Mesendoderm (in vitro differentiated cells): ENCODE measurements at regions not wholly inside any gene's neighbourhood (a gene's known extent, or its start where the extent isn't known, plus 50 kb on each side); places are given as distances from the start of the nearest gene placed in this dataset.

Source experiments
- DNase-seq: peaks from one replicate; pipeline ENCODE4 v3.0.0; 2013
- H2AK5ac ChIP-seq: 2 replicates; pipeline ENCODE4 v1.6.1; 2013; ENCODE audit warnings: low read length, inconsistent platforms
- H2BK120ac ChIP-seq: 2 replicates; pipeline ENCODE4 v1.6.1; 2013; ENCODE audit warnings: low read depth, mild to moderate bottlenecking, low read length, moderate library complexity, mixed read lengths
- H2BK15ac ChIP-seq: replicated peaks from 2 replicates; pipeline ENCODE4 v1.6.1; 2013; ENCODE audit warnings: low read depth, mild to moderate bottlenecking, moderate library complexity
- H2BK5ac ChIP-seq: 2 replicates; pipeline ENCODE4 v1.6.1; 2013; ENCODE audit warnings: low read length, inconsistent platforms
- H3K18ac ChIP-seq: 2 replicates; pipeline ENCODE4 v1.6.1; 2013; ENCODE audit warnings: mild to moderate bottlenecking, low read length, mixed read lengths
- H3K23ac ChIP-seq: one replicate; pipeline ENCODE4 v1.6.1; 2013; ENCODE audit warnings: low read length
- H3K27ac ChIP-seq: 2 replicates; pipeline ENCODE4 v1.5.1; 2013; ENCODE audit warnings: low read depth, mild to moderate bottlenecking, inconsistent platforms, low read length, moderate library complexity
- H3K27me3 ChIP-seq: 2 replicates; pipeline ENCODE4 v1.6.1; 2013; ENCODE audit warnings: low read length, control low read depth, mild to moderate bottlenecking, inconsistent platforms; ENCODE audit not compliant: insufficient read depth, poor library complexity
- H3K36me3 ChIP-seq: 2 replicates; pipeline ENCODE4 v1.6.1; 2013; ENCODE audit warnings: low read length, inconsistent platforms; ENCODE audit not compliant: control insufficient read depth, insufficient read depth
- H3K4ac ChIP-seq: one replicate; pipeline ENCODE4 v1.6.1; 2013; ENCODE audit warnings: low read depth, mild to moderate bottlenecking, low read length, moderate library complexity
- H3K4me1 ChIP-seq: 2 replicates; pipeline ENCODE4 v1.6.1; 2013; ENCODE audit warnings: low read depth, low read length, inconsistent platforms; ENCODE audit not compliant: control insufficient read depth
- H3K4me2 ChIP-seq: 2 replicates; pipeline ENCODE4 v1.6.1; 2013; ENCODE audit warnings: low read length
- H3K4me3 ChIP-seq: 2 replicates; pipeline ENCODE4 v1.5.1; 2013; ENCODE audit warnings: mild to moderate bottlenecking, low read length
- H3K56ac ChIP-seq: one replicate; pipeline ENCODE4 v1.6.1; 2013; ENCODE audit warnings: low read length
- H3K79me1 ChIP-seq: 2 replicates; pipeline ENCODE4 v1.6.1; 2013; ENCODE audit warnings: low read length, inconsistent platforms
- H3K79me2 ChIP-seq: 2 replicates; pipeline ENCODE4 v1.6.1; 2013; ENCODE audit warnings: mild to moderate bottlenecking, low read length; ENCODE audit not compliant: control insufficient read depth, insufficient read depth
- H3K9ac ChIP-seq: 2 replicates; pipeline ENCODE4 v1.6.1; 2013; ENCODE audit warnings: low read length, inconsistent platforms
- H4K5ac ChIP-seq: one replicate; pipeline ENCODE4 v1.6.1; 2013; ENCODE audit warnings: low read length
- H4K8ac ChIP-seq: one replicate; pipeline ENCODE4 v1.6.1; 2013; ENCODE audit warnings: low read depth, mild to moderate bottlenecking, control low read depth, low read length, moderate library complexity
- WGBS: extraction: QIAGEN DNeasy Blood & Tissue Kit; methylation state at CpG from one replicate; pipeline ENCODE4 v1.1.7; 2013; ENCODE audit warnings: low lambda C conversion rate, missing lambda C conversion rate; ENCODE audit not compliant: insufficient coverage; ENCODE audit errors: extremely low coverage; 5-methylcytosine and 5-hydroxymethylcytosine counted together

DNA sequence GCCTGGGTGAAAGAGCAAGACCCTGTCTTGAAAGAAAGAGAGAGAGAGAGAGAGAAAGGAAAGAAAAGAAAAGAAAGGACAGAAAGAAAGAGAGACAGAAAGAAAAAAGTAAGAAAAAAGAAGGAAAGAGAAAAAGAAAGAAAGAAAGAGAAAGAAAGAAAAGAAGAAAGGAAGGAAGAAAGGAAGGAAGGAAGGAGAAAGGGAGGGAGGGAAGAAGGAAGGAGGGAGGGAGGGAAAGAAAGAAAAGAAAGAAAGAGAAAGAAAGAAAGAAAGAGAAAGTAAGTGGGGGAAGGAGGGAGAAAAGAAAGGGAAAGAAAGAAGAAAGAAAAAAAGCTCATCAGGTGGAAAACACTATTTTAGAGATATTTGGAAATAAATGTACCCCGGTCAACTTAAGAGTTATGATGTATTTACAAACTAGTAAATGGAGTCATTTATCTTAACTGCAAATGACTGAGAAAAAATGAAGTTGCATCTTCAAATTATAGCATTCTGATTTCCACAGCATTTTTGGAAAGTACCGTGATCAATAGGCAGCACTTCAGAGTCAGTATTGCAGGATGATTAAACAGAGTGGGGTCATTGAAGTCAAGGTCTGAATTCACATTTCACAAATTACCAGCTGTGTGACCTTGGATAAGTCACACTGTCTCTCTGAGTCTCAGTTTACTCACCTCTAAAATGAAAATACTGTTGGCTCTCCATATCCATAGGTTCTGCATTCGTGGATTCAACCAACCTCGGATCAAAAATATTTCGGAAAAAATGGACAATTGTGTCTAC lies 64.1 kb upstream of the SMAD1 start:
- H3K36me3 ChIP-seq = no peaks in the 10 kb centered on the region
- H3K4me3 ChIP-seq = no peak overlapping the region
- no peak overlapping the region for H3K9ac ChIP-seq
- H2AK5ac ChIP-seq = no peak overlapping the region
- no peak overlapping the region for H2BK5ac ChIP-seq
- H3K56ac ChIP-seq = no peak overlapping the region
- H3K23ac ChIP-seq = no peak overlapping the region
- no peak overlapping the region for H3K27ac ChIP-seq
- H2BK15ac ChIP-seq = no peak overlapping the region
- no peak overlapping the region for H3K4ac ChIP-seq
- no peak overlapping the region for H4K8ac ChIP-seq
- no peaks in the 10 kb centered on the region for H3K79me2 ChIP-seq
- no CpG with 5 or more reads among the region's 5 CpGs for WGBS
- H3K18ac ChIP-seq = no peak overlapping the region
- DNase-seq = no peak
- no peak overlapping the region for H4K5ac ChIP-seq
- H3K79me1 ChIP-seq = no peaks in the 10 kb centered on the region
- no peaks in the 10 kb centered on the region for H3K27me3 ChIP-seq
- no peaks in the 10 kb centered on the region for H3K4me1 ChIP-seq
- no peak overlapping the region for H3K4me2 ChIP-seq
- no peak overlapping the region for H2BK120ac ChIP-seq

DNA sequence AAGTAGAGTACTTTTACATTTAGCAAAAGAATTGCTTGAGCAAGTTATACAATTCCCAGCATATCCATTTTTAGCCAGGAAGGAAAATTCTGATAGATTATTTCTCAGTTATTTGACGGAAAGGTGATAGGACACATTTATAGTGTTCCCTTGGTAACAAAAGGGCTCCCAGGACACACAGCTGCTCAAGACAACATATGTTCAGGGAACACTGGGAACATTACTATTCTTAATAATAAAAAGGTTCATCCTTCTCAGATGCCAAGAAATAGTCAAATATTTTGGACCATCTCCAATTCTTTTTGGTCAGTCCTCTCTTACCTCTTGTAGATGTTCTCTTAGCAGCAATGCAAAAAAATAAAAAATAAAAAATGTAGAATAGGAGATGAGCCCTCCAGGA lies 66.8 kb upstream of the SMAD1 start:
- Histone ChIP-seq H2BK120ac (no peak overlapping the region), H3K79me1 (no peaks in the 10 kb centered on the region), H3K56ac (no peak overlapping the region), H3K9ac (no peak overlapping the region), H3K4ac (no peak overlapping the region), H4K5ac (no peak overlapping the region), H3K4me2 (no peak overlapping the region), H3K36me3 (no peaks in the 10 kb centered on the region), H2BK5ac (no peak overlapping the region), H3K23ac (no peak overlapping the region), H2AK5ac (no peak overlapping the region), H2BK15ac (no peak overlapping the region), H4K8ac (no peak overlapping the region), H3K79me2 (no peaks in the 10 kb centered on the region), H3K18ac (no peak overlapping the region), H3K4me3 (no peak overlapping the region), H3K4me1 (no peaks in the 10 kb centered on the region), H3K27me3 (no peaks in the 10 kb centered on the region), H3K27ac (no peak overlapping the region)
- no CpG with 5 or more reads among the region's 1 CpG for WGBS
- no peak for DNase-seq

DNA sequence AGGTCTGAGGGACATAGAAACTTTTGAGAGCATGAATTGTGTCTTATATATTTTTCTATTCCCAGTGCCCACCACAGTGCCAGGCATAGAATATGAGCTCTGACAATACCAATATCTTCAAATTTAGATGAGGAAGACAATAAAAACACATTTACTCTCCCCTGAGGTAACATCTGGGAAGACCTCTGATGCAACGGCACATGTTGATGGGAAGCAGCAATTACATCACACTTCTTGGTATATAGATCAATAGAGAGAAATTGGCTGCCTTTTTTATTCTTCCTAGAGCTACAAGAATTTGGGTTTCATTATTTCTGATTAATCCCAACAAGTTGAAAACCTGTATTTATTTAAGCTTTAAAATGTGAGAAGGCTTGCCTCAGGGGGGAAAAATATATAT lies 67.4 kb upstream of the SMAD1 start:
- no peaks in the 10 kb centered on the region for H3K4me1 ChIP-seq
- no peak overlapping the region for H3K56ac ChIP-seq
- no peak overlapping the region for H3K4ac ChIP-seq
- H3K27ac ChIP-seq = no peak overlapping the region
- H4K8ac ChIP-seq = no peak overlapping the region
- no peak overlapping the region for H3K9ac ChIP-seq
- no peak overlapping the region for H3K23ac ChIP-seq
- no peaks in the 10 kb centered on the region for H3K79me2 ChIP-seq
- H4K5ac ChIP-seq = no peak overlapping the region
- H3K36me3 ChIP-seq = no peaks in the 10 kb centered on the region
- H3K18ac ChIP-seq = no peak overlapping the region
- no CpG with 5 or more reads among the region's 1 CpG for WGBS
- no peak for DNase-seq
- H2BK15ac ChIP-seq = no peak overlapping the region
- H3K27me3 ChIP-seq = no peaks in the 10 kb centered on the region
- H2BK5ac ChIP-seq = no peak overlapping the region
- no peaks in the 10 kb centered on the region for H3K79me1 ChIP-seq
- no peak overlapping the region for H3K4me3 ChIP-seq
- no peak overlapping the region for H2AK5ac ChIP-seq
- no peak overlapping the region for H2BK120ac ChIP-seq
- no peak overlapping the region for H3K4me2 ChIP-seq

DNA sequence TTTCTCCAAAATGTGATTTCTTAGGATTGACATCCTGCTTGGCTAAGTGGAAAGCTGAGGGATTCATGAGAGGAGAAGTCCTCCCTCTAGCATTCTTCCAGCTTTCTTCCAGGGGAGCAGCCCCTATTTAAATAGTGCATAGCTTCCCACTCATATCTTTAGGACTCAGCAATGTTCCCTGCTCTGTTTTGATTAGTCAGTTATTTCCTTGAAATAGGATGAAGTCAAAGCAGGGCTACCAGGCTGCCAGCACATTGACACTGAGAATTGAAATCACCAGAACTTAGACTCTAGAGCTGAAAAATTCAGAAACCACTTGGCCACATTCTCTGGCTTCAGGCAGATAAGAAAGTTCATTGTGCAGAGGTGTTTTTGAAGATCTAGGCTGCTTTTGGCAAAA lies 74.7 kb upstream of the SMAD1 start:
- no peak overlapping the region for H3K4me2 ChIP-seq
- H3K27me3 ChIP-seq = no peaks in the 10 kb centered on the region
- H3K79me2 ChIP-seq = no peaks in the 10 kb centered on the region

DNA sequence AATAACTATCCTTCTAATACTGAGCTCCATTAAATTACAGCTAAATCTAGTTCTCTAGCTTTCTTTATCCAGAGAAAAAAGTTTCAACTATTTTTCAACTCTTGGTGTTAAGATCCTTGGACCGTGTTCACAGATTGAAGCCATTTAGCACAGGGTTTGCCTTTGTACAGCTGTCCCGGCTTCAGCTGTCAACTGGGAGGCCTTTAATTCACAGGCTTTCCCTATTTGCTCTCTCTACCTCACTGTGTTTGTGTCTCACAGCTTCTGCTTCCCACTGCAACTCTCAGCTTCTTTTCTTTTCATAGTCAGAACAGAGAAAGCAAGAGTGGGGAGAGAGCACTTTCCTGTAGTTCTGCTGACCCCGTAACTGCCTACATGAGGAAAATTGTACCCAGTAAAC lies 76.9 kb upstream of the SMAD1 start:
- Histone ChIP-seq H3K18ac (no peak overlapping the region), H3K4me3 (no peak overlapping the region), H3K56ac (no peak overlapping the region), H3K4me1 (no peaks in the 10 kb centered on the region), H4K5ac (no peak overlapping the region), H3K79me2 (no peaks in the 10 kb centered on the region), H3K4me2 (no peak overlapping the region), H3K27ac (no peak overlapping the region), H3K27me3 (no peaks in the 10 kb centered on the region), H2BK15ac (no peak overlapping the region), H2BK5ac (no peak overlapping the region), H4K8ac (no peak overlapping the region), H2BK120ac (no peak overlapping the region), H3K36me3 (no peaks in the 10 kb centered on the region), H3K79me1 (no peaks in the 10 kb centered on the region), H2AK5ac (no peak overlapping the region), H3K4ac (no peak overlapping the region), H3K23ac (no peak overlapping the region), H3K9ac (no peak overlapping the region)
- WGBS = no CpG with 5 or more reads among the region's 3 CpGs
- no peak for DNase-seq

More for the DNA sequence above, 74.7 kb upstream of the SMAD1 start:
- Histone ChIP-seq H4K8ac (no peak overlapping the region), H3K79me1 (no peaks in the 10 kb centered on the region), H2AK5ac (no peak overlapping the region), H3K4me3 (no peak overlapping the region), H3K56ac (no peak overlapping the region), H4K5ac (no peak overlapping the region), H3K23ac (no peak overlapping the region), H3K4me1 (no peaks in the 10 kb centered on the region), H3K4ac (no peak overlapping the region), H2BK15ac (no peak overlapping the region), H3K36me3 (no peaks in the 10 kb centered on the region), H3K27ac (no peak overlapping the region), H3K18ac (no peak overlapping the region), H3K9ac (no peak overlapping the region), H2BK120ac (no peak overlapping the region), H2BK5ac (no peak overlapping the region)
- DNase-seq = no peak

DNA sequence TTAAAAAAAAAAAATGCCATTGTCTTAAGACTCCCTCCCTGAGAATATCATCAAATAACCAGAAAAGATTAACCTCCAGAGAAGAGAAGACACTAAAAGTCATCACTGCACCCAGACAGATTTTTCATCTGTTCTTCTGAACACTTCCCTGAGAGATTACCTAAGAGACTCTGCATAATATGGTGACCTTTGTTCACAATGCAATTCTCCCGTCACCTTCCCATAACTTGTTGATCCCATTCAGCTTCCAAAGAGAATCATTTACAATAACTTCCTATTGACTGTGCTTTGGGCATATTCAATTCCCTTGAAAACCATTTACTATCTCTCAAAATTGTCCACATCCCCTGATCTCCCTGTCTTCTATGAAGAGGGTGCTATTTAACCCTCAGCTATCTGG lies 85.1 kb upstream of the SMAD1 start:
- Histone ChIP-seq H2AK5ac (no peak overlapping the region), H3K18ac (no peak overlapping the region), H2BK120ac (no peak overlapping the region), H3K56ac (no peak overlapping the region), H3K79me1 (no peaks in the 10 kb centered on the region), H2BK15ac (no peak overlapping the region), H3K4me2 (no peak overlapping the region), H3K27me3 (no peaks in the 10 kb centered on the region), H3K9ac (no peak overlapping the region), H3K27ac (no peak overlapping the region), H3K4me1 (no peaks in the 10 kb centered on the region), H4K5ac (no peak overlapping the region), H2BK5ac (no peak overlapping the region), H3K23ac (no peak overlapping the region), H3K4ac (no peak overlapping the region), H4K8ac (no peak overlapping the region), H3K79me2 (no peaks in the 10 kb centered on the region), H3K4me3 (no peak overlapping the region), H3K36me3 (no peaks in the 10 kb centered on the region)
- no peak for DNase-seq
- no CpG with 5 or more reads among the region's 1 CpG for WGBS
